ENCODE measurements at regions not wholly inside any gene's neighbourhood (a gene's known extent, or its start where the extent isn't known, plus 50 kb on each side); places are given as distances from the start of the nearest gene placed in this dataset.

DNA sequence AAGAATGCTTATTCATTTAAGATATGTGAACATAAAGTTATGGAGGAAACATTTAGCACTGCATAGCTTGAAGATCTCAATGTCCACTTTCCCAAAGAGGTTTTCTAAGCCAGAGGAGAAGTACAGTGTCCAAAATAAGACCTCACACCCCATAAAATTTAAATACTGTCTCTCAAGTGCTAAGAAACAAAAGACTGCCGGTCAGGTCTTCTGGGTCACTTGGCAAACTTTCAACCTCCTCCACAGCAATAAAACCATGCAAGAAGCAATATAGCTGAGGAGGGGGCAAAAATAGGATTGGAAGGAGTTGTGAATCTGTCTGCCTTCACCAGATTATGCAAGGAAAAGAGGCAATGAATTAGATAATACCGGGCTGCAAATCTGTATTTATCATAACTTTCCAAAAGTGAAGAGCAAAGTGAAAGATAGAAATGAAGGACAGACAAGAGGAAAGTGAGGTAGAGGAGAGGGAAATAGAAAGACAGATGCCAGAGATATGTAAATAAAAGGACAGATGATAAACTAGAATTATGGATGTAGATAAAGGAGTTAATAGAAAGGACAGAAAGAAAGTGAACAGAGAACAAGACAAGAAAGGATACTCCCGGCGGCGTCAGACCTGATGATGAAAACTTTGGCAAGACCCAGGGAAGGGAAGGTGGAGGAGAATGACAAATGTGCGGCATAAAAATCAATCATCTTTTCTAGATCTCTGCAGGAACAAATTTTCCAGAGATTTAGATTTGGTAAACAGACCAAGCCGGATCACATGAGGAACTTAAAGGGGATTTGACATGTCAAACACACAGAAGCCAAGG, 152.7 kb upstream of the FAM241A start (continued):
- no peak for TF ChIP-seq USF2 (IDR thresholded peaks at IDR 0.05; ENCODE audit: borderline replicate concordance, low read depth, low read length)
- no peak for TF ChIP-seq SRF (IDR thresholded peaks at IDR 0.05; ENCODE audit: low read depth in 2 of 2, low read length in 2 of 2)
- TF ChIP-seq, protein P1, sequence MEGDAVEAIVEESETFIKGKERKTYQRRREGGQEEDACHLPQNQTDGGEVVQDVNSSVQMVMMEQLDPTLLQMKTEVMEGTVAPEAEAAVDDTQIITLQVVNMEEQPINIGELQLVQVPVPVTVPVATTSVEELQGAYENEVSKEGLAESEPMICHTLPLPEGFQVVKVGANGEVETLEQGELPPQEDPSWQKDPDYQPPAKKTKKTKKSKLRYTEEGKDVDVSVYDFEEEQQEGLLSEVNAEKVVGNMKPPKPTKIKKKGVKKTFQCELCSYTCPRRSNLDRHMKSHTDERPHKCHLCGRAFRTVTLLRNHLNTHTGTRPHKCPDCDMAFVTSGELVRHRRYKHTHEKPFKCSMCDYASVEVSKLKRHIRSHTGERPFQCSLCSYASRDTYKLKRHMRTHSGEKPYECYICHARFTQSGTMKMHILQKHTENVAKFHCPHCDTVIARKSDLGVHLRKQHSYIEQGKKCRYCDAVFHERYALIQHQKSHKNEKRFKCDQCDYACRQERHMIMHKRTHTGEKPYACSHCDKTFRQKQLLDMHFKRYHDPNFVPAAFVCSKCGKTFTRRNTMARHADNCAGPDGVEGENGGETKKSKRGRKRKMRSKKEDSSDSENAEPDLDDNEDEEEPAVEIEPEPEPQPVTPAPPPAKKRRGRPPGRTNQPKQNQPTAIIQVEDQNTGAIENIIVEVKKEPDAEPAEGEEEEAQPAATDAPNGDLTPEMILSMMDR (IDR thresholded peaks at IDR 0.05 in 2 of 3, conservative IDR thresholded peaks at IDR 0.05 in 1 of 3; ENCODE audit: control insufficient read depth in 2 of 3, extremely low read depth in 1 of 3, insufficient read depth in 1 of 3, low read depth in 3 of 3, low read length in 3 of 3) = no peak
- no peak for TF ChIP-seq BCLAF1 (IDR thresholded peaks at IDR 0.05)
